ENCODE measurements at regions not wholly inside any gene's neighbourhood (a gene's known extent, or its start where the extent isn't known, plus 50 kb on each side); places are given as distances from the start of the nearest gene placed in this dataset.

GRCh38 chr18:73283032-73283431, 415.2 kb upstream of the NETO1 start:
- Histone ChIP-seq H3K27me3 (ENCODE audit: control insufficient read depth in 1 of 2, insufficient read depth in 1 of 2, low read length in 2 of 2) (no peaks in the 10 kb centered on the region), H3K23ac (ENCODE audit: low read length in 2 of 2) (no peak overlapping the region), H3K4me3 (ENCODE audit: insufficient read depth in 1 of 2, low read depth in 1 of 2, low read length in 2 of 2) (no peak overlapping the region), H4K8ac (ENCODE audit: low read length) (no peak overlapping the region), H2BK120ac (ENCODE audit: low read depth, low read length) (no peak overlapping the region), H3K18ac (ENCODE audit: low read depth in 1 of 2, low read length in 2 of 2) (no peak overlapping the region), H3K4me1 (ENCODE audit: control insufficient read depth, insufficient read depth, low read depth, low read length) (peaks cover 2% of the 10 kb centered on the region), H3K36me3 (ENCODE audit: control insufficient read depth in 1 of 2, insufficient read depth in 2 of 2, low read depth in 1 of 2, low read length in 2 of 2) (no peaks in the 10 kb centered on the region), H3K27ac (ENCODE audit: low read length, poor library complexity, severe bottlenecking) (no peak overlapping the region), H3K4ac (ENCODE audit: low read depth in 1 of 2, low read length in 2 of 2) (no peak overlapping the region), H4K91ac (ENCODE audit: low read length) (no peak overlapping the region), H3K4me2 (ENCODE audit: low read length, poor library complexity, severe bottlenecking) (no peak overlapping the region), H2BK5ac (ENCODE audit: low read depth, low read length, poor library complexity, severe bottlenecking) (no peak overlapping the region), H3K14ac (ENCODE audit: low read length in 2 of 2) (no peak overlapping the region), H3K9ac (ENCODE audit: low read length) (no peak overlapping the region), H2AK5ac (ENCODE audit: low read length, severe bottlenecking) (no peak overlapping the region), H3K79me1 (replicated peaks; ENCODE audit: low read length, poor library complexity, severe bottlenecking) (no peaks in the 10 kb centered on the region), H2BK12ac (ENCODE audit: low read length in 2 of 2) (no peak overlapping the region), H2BK15ac (ENCODE audit: low read depth, poor library complexity, severe bottlenecking) (no peak overlapping the region), H3K9me3 (ENCODE audit: control insufficient read depth, low read length) (peaks cover 11% of the 10 kb centered on the region), H2AFZ (ENCODE audit: low read depth, low read length) (no peak overlapping the region)
- WGBS, result 86% methylated on average over 1 of the region's 2 CpGs
- peak; percentile 67 for DNase-seq

GRCh38 chr18:73279498-73279897, 411.7 kb upstream of the NETO1 start:
- WGBS, result 93% methylated on average over 11 of the region's 11 CpGs
- peaks cover 10% of the 10 kb centered on the region for H3K9me3 ChIP-seq (ENCODE audit: control insufficient read depth, low read length)
- H2AK5ac ChIP-seq (ENCODE audit: low read length, severe bottlenecking), result no peak overlapping the region

GRCh38 chr18:73274812-73275621, 407.2 kb upstream of the NETO1 start:
- Histone ChIP-seq H2BK15ac (ENCODE audit: low read depth, poor library complexity, severe bottlenecking) (no peak overlapping the region), H2BK12ac (ENCODE audit: low read length in 2 of 2) (no peak overlapping the region), H2BK5ac (ENCODE audit: low read depth, low read length, poor library complexity, severe bottlenecking) (no peak overlapping the region), H2AFZ (ENCODE audit: low read depth, low read length) (no peak overlapping the region), H3K4me3 (ENCODE audit: insufficient read depth in 1 of 2, low read depth in 1 of 2, low read length in 2 of 2) (no peak overlapping the region), H3K4me2 (ENCODE audit: low read length, poor library complexity, severe bottlenecking) (no peak overlapping the region), H3K14ac (ENCODE audit: low read length in 2 of 2) (no peak overlapping the region), H4K91ac (ENCODE audit: low read length) (no peak overlapping the region), H2BK120ac (ENCODE audit: low read depth, low read length) (no peak overlapping the region), H3K27me3 (ENCODE audit: control insufficient read depth in 1 of 2, insufficient read depth in 1 of 2, low read length in 2 of 2) (no peaks in the 10 kb centered on the region), H3K4me1 (ENCODE audit: control insufficient read depth, insufficient read depth, low read depth, low read length) (no peaks in the 10 kb centered on the region), H3K9me3 (ENCODE audit: control insufficient read depth, low read length) (peaks cover 11% of the 10 kb centered on the region), H3K23ac (ENCODE audit: low read length in 2 of 2) (peak overlapping the region in 1 of 2 experiments; percentile 42), H2AK5ac (ENCODE audit: low read length, severe bottlenecking) (no peak overlapping the region), H3K27ac (ENCODE audit: low read length, poor library complexity, severe bottlenecking) (no peak overlapping the region), H3K4ac (ENCODE audit: low read depth in 1 of 2, low read length in 2 of 2) (no peak overlapping the region), H3K9ac (ENCODE audit: low read length) (no peak overlapping the region), H3K79me1 (replicated peaks; ENCODE audit: low read length, poor library complexity, severe bottlenecking) (no peaks in the 10 kb centered on the region), H3K36me3 (ENCODE audit: control insufficient read depth in 1 of 2, insufficient read depth in 2 of 2, low read depth in 1 of 2, low read length in 2 of 2) (no peaks in the 10 kb centered on the region), H4K8ac (ENCODE audit: low read length) (no peak overlapping the region), H3K18ac (ENCODE audit: low read depth in 1 of 2, low read length in 2 of 2) (no peak overlapping the region)
- DNase-seq, result no peak
- WGBS, result 95% methylated on average over 5 of the region's 9 CpGs

More at GRCh38 chr18:73279498-73279897, 411.7 kb upstream of the NETO1 start:
- peaks cover 2% of the 10 kb centered on the region for H3K4me1 ChIP-seq (ENCODE audit: control insufficient read depth, insufficient read depth, low read depth, low read length)
- no peak overlapping the region for H2BK120ac ChIP-seq (ENCODE audit: low read depth, low read length)
- H3K4me2 ChIP-seq (ENCODE audit: low read length, poor library complexity, severe bottlenecking), result no peak overlapping the region
- H3K4ac ChIP-seq (ENCODE audit: low read depth in 1 of 2, low read length in 2 of 2), result no peak overlapping the region
- no peak overlapping the region for H3K9ac ChIP-seq (ENCODE audit: low read length)
- no peak overlapping the region for H3K23ac ChIP-seq (ENCODE audit: low read length in 2 of 2)
- DNase-seq, result no peak
- no peak overlapping the region for H2BK5ac ChIP-seq (ENCODE audit: low read depth, low read length, poor library complexity, severe bottlenecking)
- H3K27me3 ChIP-seq (ENCODE audit: control insufficient read depth in 1 of 2, insufficient read depth in 1 of 2, low read length in 2 of 2), result no peaks in the 10 kb centered on the region
- no peaks in the 10 kb centered on the region for H3K79me1 ChIP-seq (replicated peaks; ENCODE audit: low read length, poor library complexity, severe bottlenecking)
- H3K36me3 ChIP-seq (ENCODE audit: control insufficient read depth in 1 of 2, insufficient read depth in 2 of 2, low read depth in 1 of 2, low read length in 2 of 2), result no peaks in the 10 kb centered on the region
- no peak overlapping the region for H2BK15ac ChIP-seq (ENCODE audit: low read depth, poor library complexity, severe bottlenecking)
- H2BK12ac ChIP-seq (ENCODE audit: low read length in 2 of 2), result no peak overlapping the region
- no peak overlapping the region for H3K18ac ChIP-seq (ENCODE audit: low read depth in 1 of 2, low read length in 2 of 2)
- no peak overlapping the region for H4K8ac ChIP-seq (ENCODE audit: low read length)
- no peak overlapping the region for H2AFZ ChIP-seq (ENCODE audit: low read depth, low read length)
- H3K14ac ChIP-seq (ENCODE audit: low read length in 2 of 2), result no peak overlapping the region
- no peak overlapping the region for H3K4me3 ChIP-seq (ENCODE audit: insufficient read depth in 1 of 2, low read depth in 1 of 2, low read length in 2 of 2)
- no peak overlapping the region for H3K27ac ChIP-seq (ENCODE audit: low read length, poor library complexity, severe bottlenecking)
- no peak overlapping the region for H4K91ac ChIP-seq (ENCODE audit: low read length)

GRCh38 chr18:73270920-73271634, 403.3 kb upstream of the NETO1 start:
- WGBS, result 80% methylated on average over 9 of the region's 10 CpGs

More at GRCh38 chr18:73270920-73271634, 403.3 kb upstream of the NETO1 start:
- H3K4me3 ChIP-seq (ENCODE audit: insufficient read depth in 1 of 2, low read depth in 1 of 2, low read length in 2 of 2), result no peak overlapping the region
- no peak overlapping the region for H3K14ac ChIP-seq (ENCODE audit: low read length in 2 of 2)
- H2AFZ ChIP-seq (ENCODE audit: low read depth, low read length), result no peak overlapping the region
- no peaks in the 10 kb centered on the region for H3K4me1 ChIP-seq (ENCODE audit: control insufficient read depth, insufficient read depth, low read depth, low read length)
- no peak overlapping the region for H4K8ac ChIP-seq (ENCODE audit: low read length)
- H2BK12ac ChIP-seq (ENCODE audit: low read length in 2 of 2), result no peak overlapping the region
- no peak overlapping the region for H3K27ac ChIP-seq (ENCODE audit: low read length, poor library complexity, severe bottlenecking)
- H3K4me2 ChIP-seq (ENCODE audit: low read length, poor library complexity, severe bottlenecking), result no peak overlapping the region
- no peak for DNase-seq
- H2BK120ac ChIP-seq (ENCODE audit: low read depth, low read length), result no peak overlapping the region
- H3K79me1 ChIP-seq (replicated peaks; ENCODE audit: low read length, poor library complexity, severe bottlenecking), result no peaks in the 10 kb centered on the region
- H4K91ac ChIP-seq (ENCODE audit: low read length), result no peak overlapping the region
- peak overlapping the region in 1 of 2 experiments; percentile 21 for H3K18ac ChIP-seq (ENCODE audit: low read depth in 1 of 2, low read length in 2 of 2)
- H2AK5ac ChIP-seq (ENCODE audit: low read length, severe bottlenecking), result no peak overlapping the region
- H3K4ac ChIP-seq (ENCODE audit: low read depth in 1 of 2, low read length in 2 of 2), result no peak overlapping the region
- H3K9me3 ChIP-seq (ENCODE audit: control insufficient read depth, low read length), result peaks cover 3% of the 10 kb centered on the region
- H2BK5ac ChIP-seq (ENCODE audit: low read depth, low read length, poor library complexity, severe bottlenecking), result no peak overlapping the region
- H2BK15ac ChIP-seq (ENCODE audit: low read depth, poor library complexity, severe bottlenecking), result no peak overlapping the region
- no peaks in the 10 kb centered on the region for H3K27me3 ChIP-seq (ENCODE audit: control insufficient read depth in 1 of 2, insufficient read depth in 1 of 2, low read length in 2 of 2)
- H3K23ac ChIP-seq (ENCODE audit: low read length in 2 of 2), result no peak overlapping the region
- no peaks in the 10 kb centered on the region for H3K36me3 ChIP-seq (ENCODE audit: control insufficient read depth in 1 of 2, insufficient read depth in 2 of 2, low read depth in 1 of 2, low read length in 2 of 2)
- no peak overlapping the region for H3K9ac ChIP-seq (ENCODE audit: low read length)
